Liver (tissue), 8 donors: ENCODE measurements at regions not wholly inside any gene's neighbourhood (a gene's known extent, or its start where the extent isn't known, plus 50 kb on each side); places are given as distances from the start of the nearest gene placed in this dataset.

Experiments
- DNase-seq: peaks from one replicate; pipeline ENCODE4 v3.0.0-alpha.2; 2017; ENCODE audit warnings: low spot score
- H3K27ac ChIP-seq, 2 donors: one replicate each; pipeline ENCODE4 v1.7.0; 2013; ENCODE audit warnings: inconsistent platforms in 2 of 2, low read length in 2 of 2, control low read depth in 1 of 2, low read depth in 1 of 2, mild to moderate bottlenecking in 1 of 2
- H3K27me3 ChIP-seq, 4 donors: one replicate each; pipeline versions ENCODE4 v1.6.1 to v1.7.0; 2013; ENCODE audit warnings: low read length in 3 of 4, inconsistent platforms in 1 of 4, mild to moderate bottlenecking in 1 of 4, moderate library complexity in 1 of 4; ENCODE audit not compliant: control insufficient read depth in 4 of 4, insufficient read depth in 4 of 4
- H3K36me3 ChIP-seq, 4 donors: one replicate each; pipeline versions ENCODE4 v1.6.1 to v1.7.0; 2013; ENCODE audit warnings: low read length in 3 of 4, mild to moderate bottlenecking in 3 of 4, low read depth in 1 of 4, moderate library complexity in 1 of 4; ENCODE audit not compliant: control insufficient read depth in 4 of 4, insufficient read depth in 3 of 4
- H3K4me1 ChIP-seq, 4 donors: one replicate each; pipeline versions ENCODE4 v1.6.1 to v1.7.0; 2013; ENCODE audit warnings: low read length in 3 of 4, mild to moderate bottlenecking in 3 of 4, moderate library complexity in 1 of 4; ENCODE audit not compliant: control insufficient read depth in 4 of 4, insufficient read depth in 4 of 4
- H3K4me3 ChIP-seq, 3 donors: one replicate each; pipeline versions ENCODE4 v1.6.1 to v1.7.0; 2013; ENCODE audit warnings: low read length in 3 of 3, control low read depth in 1 of 3, low read depth in 1 of 3, mild to moderate bottlenecking in 1 of 3
- H3K9ac ChIP-seq, 2 donors: one replicate each; pipeline ENCODE4 v1.7.0; 2013; ENCODE audit warnings: low read length in 2 of 2, mild to moderate bottlenecking in 2 of 2, moderate library complexity in 2 of 2, control low read depth in 1 of 2, low read depth in 1 of 2
- H3K9me3 ChIP-seq, 4 donors: one replicate each; pipeline versions ENCODE4 v1.6.1 to v1.7.0; 2013; ENCODE audit warnings: low read length in 3 of 4; ENCODE audit not compliant: control insufficient read depth in 4 of 4
- ATF3 ChIP-seq: IDR thresholded peaks from 2 replicates; pipeline ENCODE4 v1.6.1; 2016; ENCODE audit warnings: antibody characterized with exemption
- CTCF ChIP-seq: fragments of 150-350 bp; IDR thresholded peaks from 2 replicates; pipeline ENCODE4 v1.5.1; 2017; ENCODE audit warnings: improper control_type of control experiment, low read depth, low read length; ENCODE audit not compliant: missing input control
- EGR1 ChIP-seq, 2 donors: IDR thresholded peaks; 2 replicates each; pipeline ENCODE4 v1.6.1; 2016 to 2018; ENCODE audit warnings: antibody characterized with exemption in 2 of 2, low read depth in 2 of 2
- FOXA2 ChIP-seq: IDR thresholded peaks from 2 replicates; pipeline ENCODE4 v1.6.1; 2016; ENCODE audit warnings: antibody characterized with exemption
- HNF4A ChIP-seq, 2 donors: conservative IDR thresholded peaks; 2 replicates each; pipeline ENCODE4 v1.6.1; 2016; ENCODE audit warnings: antibody characterized with exemption in 2 of 2, mild to moderate bottlenecking in 2 of 2
- JUND ChIP-seq, 2 donors: IDR thresholded peaks; 2 replicates each; pipeline ENCODE4 v1.6.1; 2016; ENCODE audit warnings: antibody characterized with exemption in 2 of 2
- MAX ChIP-seq: IDR thresholded peaks from 2 replicates; pipeline ENCODE4 v1.6.1; 2016; ENCODE audit warnings: antibody characterized with exemption
- RAD21 ChIP-seq, 2 donors: IDR thresholded peaks; 2 replicates each; pipeline ENCODE4 v1.6.1; 2016; ENCODE audit warnings: antibody characterized with exemption in 2 of 2, mild to moderate bottlenecking in 2 of 2
- REST ChIP-seq: IDR thresholded peaks from 2 replicates; pipeline ENCODE4 v1.6.1; 2016; ENCODE audit warnings: antibody characterized with exemption, mild to moderate bottlenecking
- SP1 ChIP-seq: IDR thresholded peaks from 2 replicates; pipeline ENCODE4 v1.6.1; 2018; ENCODE audit warnings: antibody characterized with exemption, mild to moderate bottlenecking
- TAF1 ChIP-seq: conservative IDR thresholded peaks from 2 replicates; pipeline ENCODE4 v1.6.1; 2016; ENCODE audit warnings: antibody characterized with exemption, mild to moderate bottlenecking
- YY1 ChIP-seq: IDR thresholded peaks from 2 replicates; pipeline ENCODE4 v1.6.1; 2016; ENCODE audit warnings: antibody characterized with exemption, mild to moderate bottlenecking
- ZBTB33 ChIP-seq: IDR thresholded peaks from 2 replicates; pipeline ENCODE4 v1.6.1; 2016; ENCODE audit warnings: antibody characterized with exemption
- WGBS: extraction: QIAGEN DNeasy Blood & Tissue Kit; methylation state at CpG from one replicate; pipeline ENCODE4 v1.1.7; 2013; 5-methylcytosine and 5-hydroxymethylcytosine counted together
- donor health status: healthy.
- donor health status: healthy.
- donor health status: healthy.
- donor health status: healthy.
- donor health status: healthy.

DNA sequence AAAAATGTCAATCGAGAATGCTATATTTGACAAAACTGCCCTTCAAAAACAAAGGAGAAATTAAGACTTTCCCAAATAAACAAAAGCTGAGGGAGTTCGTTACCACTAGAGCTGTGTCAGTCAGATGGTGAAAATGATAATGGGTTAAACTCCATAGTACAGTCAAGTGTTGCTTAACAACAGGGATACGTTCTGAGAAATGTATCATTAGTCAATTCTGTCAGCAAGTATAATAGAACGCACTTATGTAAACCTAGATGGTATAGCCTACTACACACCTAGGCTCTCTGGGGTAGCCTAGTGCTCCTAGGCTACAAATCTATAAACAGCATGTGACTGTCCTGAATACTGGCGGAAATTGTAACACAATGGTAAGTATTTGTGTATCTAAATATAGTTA is 138.7 kb downstream of the DRD1 start (continued):
- TF ChIP-seq HNF4A (conservative IDR thresholded peaks at IDR 0.05), result no peak
- no peak for TF ChIP-seq RAD21 (IDR thresholded peaks at IDR 0.05)
- TF ChIP-seq JUND (IDR thresholded peaks at IDR 0.05), result no peak
- TF ChIP-seq MAX, result no peak
- no peak for TF ChIP-seq EGR1 (IDR thresholded peaks at IDR 0.05; ENCODE audit: low read depth in 2 of 2)
- TF ChIP-seq ATF3, result no peak

GRCh38 chr5:175290379-175290778 is 153.6 kb downstream of the DRD1 start:
- Histone ChIP-seq H3K4me1 (no peaks in the 10 kb centered on the region), H3K9ac (no peak overlapping the region), H3K27ac (no peak overlapping the region), H3K9me3 (peaks cover 0 to 4% (median 1%) of the 10 kb centered on the region in 4 donors), H3K4me3 (no peak overlapping the region), H3K36me3 (no peaks in the 10 kb centered on the region), H3K27me3 (peaks cover 0 to 3% (median 1%) of the 10 kb centered on the region in 4 donors)
- no peak for TF ChIP-seq EGR1 (IDR thresholded peaks at IDR 0.05; ENCODE audit: low read depth in 2 of 2)
- no peak for TF ChIP-seq JUND (IDR thresholded peaks at IDR 0.05)
- no peak for TF ChIP-seq SP1
- no peak for TF ChIP-seq ZBTB33
- TF ChIP-seq FOXA2, result no peak
- no peak for TF ChIP-seq REST
- no peak for TF ChIP-seq TAF1
- no peak for TF ChIP-seq RAD21 (IDR thresholded peaks at IDR 0.05)
- no peak for TF ChIP-seq HNF4A (conservative IDR thresholded peaks at IDR 0.05)
- TF ChIP-seq MAX, result no peak
- no peak for TF ChIP-seq YY1
- no peak for TF ChIP-seq CTCF
- 74% methylated on average over 4 of the region's 4 CpGs for whole genome bisulfite sequencing
- no peak for DNase-seq
